Activated CD4-positive, alpha-beta memory T cell treated with anti-CD3 and anti-CD28 coated beads, Interleukin-2, amount 10 ng/mL, durations not matched to agents 7 days and 5 days (primary cell): ENCODE measurements at regions not wholly inside any gene's neighbourhood (a gene's known extent, or its start where the extent isn't known, plus 50 kb on each side); places are given as distances from the start of the nearest gene placed in this dataset.
"Not testable (repeated sequence)": the region's sequence is repeated elsewhere in the genome, so short reads cannot be mapped to it uniquely, and the experiment has no call there.

ENCODE experiments used
- CTCF ChIA-PET: fragments of 350-600 bp; sonication (Branson Sonifier 250); formaldehyde crosslinking; loops from one replicate; lab custom pipeline; 2021; ENCODE audit warnings: antibody characterized with exemption, inconsistent platforms; lab: Charles Lee
- POLR2A ChIA-PET: fragments of 350-600 bp; sonication (Branson Sonifier 250); formaldehyde crosslinking; loops from one replicate; lab custom pipeline; 2021; ENCODE audit warnings: antibody characterized with exemption; lab: Charles Lee
- DNase-seq: peaks from one replicate; pipeline ENCODE4 v3.0.0-alpha.2; 2020
- H3K27ac Mint-ChIP-seq: one replicate; pipeline ENCODE4 v1.8.0; 2021; ENCODE audit warnings: mild to moderate bottlenecking, mixed read lengths
- H3K27me3 Mint-ChIP-seq: one replicate; pipeline ENCODE4 v1.8.0; 2021; ENCODE audit warnings: mixed read lengths
- H3K36me3 Mint-ChIP-seq: one replicate; pipeline ENCODE4 v1.8.0; 2021; ENCODE audit warnings: low read depth, mixed read lengths
- H3K4me1 Mint-ChIP-seq: one replicate; pipeline ENCODE4 v1.8.0; 2021; ENCODE audit warnings: mixed read lengths
- H3K4me3 Mint-ChIP-seq: one replicate; pipeline ENCODE4 v1.8.0; 2021; ENCODE audit warnings: mild to moderate bottlenecking, mixed read lengths
- H3K9me3 Mint-ChIP-seq: one replicate; pipeline ENCODE4 v1.8.0; 2021; ENCODE audit warnings: mixed read lengths

GRCh38 chr9:24096756-24097155, 270.7 kb upstream of the ELAVL2 start:
- no peaks in the 10 kb centered on the region for H3K4me1 Mint-ChIP-seq
- ChIA-PET POLR2A (no interaction called here), CTCF (no interaction called here)
- no peak overlapping the region for H3K4me3 Mint-ChIP-seq
- no peaks in the 10 kb centered on the region for H3K36me3 Mint-ChIP-seq
- H3K27me3 Mint-ChIP-seq: no peaks in the 10 kb centered on the region
- DNase-seq: no peak
- no peak overlapping the region for H3K27ac Mint-ChIP-seq
- H3K9me3 Mint-ChIP-seq: peaks cover 8% of the 10 kb centered on the region

- CTCF ChIA-PET: no interaction called here
- Mint-ChIP-seq H3K27ac (no peak overlapping the region), H3K4me1 (no peaks in the 10 kb centered on the region), H3K27me3 (no peaks in the 10 kb centered on the region), H3K36me3 (no peaks in the 10 kb centered on the region), H3K4me3 (no peak overlapping the region), H3K9me3 (peaks cover 12% of the 10 kb centered on the region)
- DNase-seq: no peak
- POLR2A ChIA-PET: no interaction called here
Observed at GRCh38 chr9:24095246-24095645, 269.2 kb upstream of the ELAVL2 start.

GRCh38 chr9:24090566-24090965, 264.5 kb upstream of the ELAVL2 start:
- CTCF ChIA-PET: no interaction called here
- H3K27ac Mint-ChIP-seq: no peak overlapping the region

GRCh38 chr9:24073666-24074065, 247.6 kb upstream of the ELAVL2 start:
- no peaks in the 10 kb centered on the region for H3K4me1 Mint-ChIP-seq
- no peaks in the 10 kb centered on the region for H3K27me3 Mint-ChIP-seq
- no peak for DNase-seq
- H3K36me3 Mint-ChIP-seq: no peaks in the 10 kb centered on the region
- H3K9me3 Mint-ChIP-seq: peaks cover 12% of the 10 kb centered on the region
- ChIA-PET POLR2A (no interaction called here), CTCF (no interaction called here)
- H3K4me3 Mint-ChIP-seq: no peak overlapping the region
- no peak overlapping the region for H3K27ac Mint-ChIP-seq

More at GRCh38 chr9:24090566-24090965, 264.5 kb upstream of the ELAVL2 start:
- Mint-ChIP-seq H3K36me3 (no peaks in the 10 kb centered on the region), H3K4me3 (no peak overlapping the region), H3K4me1 (no peaks in the 10 kb centered on the region), H3K9me3 (peaks cover 18% of the 10 kb centered on the region), H3K27me3 (no peaks in the 10 kb centered on the region)
- DNase-seq: no peak
- POLR2A ChIA-PET: no interaction called here

GRCh38 chr9:24073007-24073592, 247.1 kb upstream of the ELAVL2 start:
- Mint-ChIP-seq H3K9me3 (peaks cover 12% of the 10 kb centered on the region), H3K36me3 (no peaks in the 10 kb centered on the region), H3K4me3 (no peak overlapping the region), H3K27ac (no peak overlapping the region), H3K27me3 (no peaks in the 10 kb centered on the region), H3K4me1 (no peaks in the 10 kb centered on the region)
- no peak for DNase-seq
- POLR2A ChIA-PET: no interaction called here
- CTCF ChIA-PET: no interaction called here

- Mint-ChIP-seq H3K4me3 (no peak overlapping the region), H3K4me1 (no peaks in the 10 kb centered on the region), H3K27me3 (no peaks in the 10 kb centered on the region), H3K9me3 (peaks cover 14% of the 10 kb centered on the region), H3K36me3 (no peaks in the 10 kb centered on the region), H3K27ac (no peak overlapping the region)
- DNase-seq: no peak
- ChIA-PET CTCF (no interaction called here), POLR2A (no interaction called here)
Observed at GRCh38 chr9:24071716-24072115, 245.7 kb upstream of the ELAVL2 start.

GRCh38 chr9:24071091-24071490, 245.1 kb upstream of the ELAVL2 start:
- Mint-ChIP-seq H3K4me1 (no peaks in the 10 kb centered on the region), H3K36me3 (no peaks in the 10 kb centered on the region), H3K27ac (no peak overlapping the region), H3K4me3 (no peak overlapping the region), H3K27me3 (no peaks in the 10 kb centered on the region), H3K9me3 (peaks cover 12% of the 10 kb centered on the region)
- POLR2A ChIA-PET: no interaction called here
- DNase-seq: no peak
- CTCF ChIA-PET: no interaction called here

GRCh38 chr9:24067107-24067506, 241.1 kb upstream of the ELAVL2 start:
- H3K4me1 Mint-ChIP-seq, H3K27ac Mint-ChIP-seq, H3K4me3 Mint-ChIP-seq, DNase-seq, CTCF ChIA-PET, POLR2A ChIA-PET, H3K36me3 Mint-ChIP-seq, H3K27me3 Mint-ChIP-seq, H3K9me3 Mint-ChIP-seq: not testable (repeated sequence)

- CTCF ChIA-PET: no interaction called here
- H3K27me3 Mint-ChIP-seq: no peaks in the 10 kb centered on the region
Observed at GRCh38 chr9:24059651-24060050, 233.6 kb upstream of the ELAVL2 start.

GRCh38 chr9:24051587-24051986, 225.5 kb upstream of the ELAVL2 start:
- no peak overlapping the region for H3K4me3 Mint-ChIP-seq
- POLR2A ChIA-PET: no interaction called here

More at GRCh38 chr9:24059651-24060050, 233.6 kb upstream of the ELAVL2 start:
- DNase-seq: no peak
- Mint-ChIP-seq H3K9me3 (peaks cover 3% of the 10 kb centered on the region), H3K27ac (no peak overlapping the region), H3K36me3 (no peaks in the 10 kb centered on the region), H3K4me3 (no peak overlapping the region), H3K4me1 (no peaks in the 10 kb centered on the region)
- POLR2A ChIA-PET: no interaction called here

GRCh38 chr9:24050239-24050638, 224.2 kb upstream of the ELAVL2 start:
- H3K36me3 Mint-ChIP-seq, DNase-seq, CTCF ChIA-PET, H3K4me1 Mint-ChIP-seq, H3K4me3 Mint-ChIP-seq, POLR2A ChIA-PET, H3K27me3 Mint-ChIP-seq, H3K27ac Mint-ChIP-seq: not testable (repeated sequence)
- peaks cover 18% of the 10 kb centered on the region for H3K9me3 Mint-ChIP-seq

More at GRCh38 chr9:24051587-24051986, 225.5 kb upstream of the ELAVL2 start:
- Mint-ChIP-seq H3K4me1 (no peaks in the 10 kb centered on the region), H3K27me3 (no peaks in the 10 kb centered on the region), H3K36me3 (no peaks in the 10 kb centered on the region), H3K27ac (no peak overlapping the region), H3K9me3 (peaks cover 15% of the 10 kb centered on the region)
- CTCF ChIA-PET: no interaction called here
- DNase-seq: no peak

GRCh38 chr9:24045150-24045549, 219.1 kb upstream of the ELAVL2 start:
- Mint-ChIP-seq H3K27me3 (no peaks in the 10 kb centered on the region), H3K36me3 (no peaks in the 10 kb centered on the region), H3K4me3 (no peak overlapping the region), H3K9me3 (peaks cover 22% of the 10 kb centered on the region), H3K27ac (no peak overlapping the region), H3K4me1 (no peaks in the 10 kb centered on the region)
- ChIA-PET CTCF (no interaction called here), POLR2A (no interaction called here)
- no peak for DNase-seq

- ChIA-PET CTCF (no interaction called here), POLR2A (no interaction called here)
- H3K9me3 Mint-ChIP-seq: peaks cover 19% of the 10 kb centered on the region
- DNase-seq: no peak
- H3K27ac Mint-ChIP-seq: no peak overlapping the region
- no peaks in the 10 kb centered on the region for H3K36me3 Mint-ChIP-seq
- H3K4me3 Mint-ChIP-seq: no peak overlapping the region
- H3K4me1 Mint-ChIP-seq: no peaks in the 10 kb centered on the region
- H3K27me3 Mint-ChIP-seq: no peaks in the 10 kb centered on the region
Observed at GRCh38 chr9:24044576-24044975, 218.5 kb upstream of the ELAVL2 start.

- Mint-ChIP-seq H3K27ac (no peak overlapping the region), H3K4me3 (no peak overlapping the region), H3K36me3 (no peaks in the 10 kb centered on the region), H3K4me1 (no peaks in the 10 kb centered on the region), H3K9me3 (peaks cover 17% of the 10 kb centered on the region), H3K27me3 (no peaks in the 10 kb centered on the region)
- ChIA-PET POLR2A (no interaction called here), CTCF (no interaction called here)
- no peak for DNase-seq
Observed at GRCh38 chr9:24041160-24041690, 215.2 kb upstream of the ELAVL2 start.
